OCI-LY7 (cell line): ENCODE measurements at regions not wholly inside any gene's neighbourhood (a gene's known extent, or its start where the extent isn't known, plus 50 kb on each side); places are given as distances from the start of the nearest gene placed in this dataset.

ENCODE experiments used
- BruUV-seq: library from RNA; stranded (reverse); fragments of 400-500 nt; replicated peaks from 2 replicates; lab custom pipeline; 2021; lab: Mats Ljungman, UMichigan
- CTCF ChIA-PET: fragments of 300-600 bp; sonication (Branson Sonifier 250); formaldehyde crosslinking; loops from one replicate; lab custom pipeline; 2022; ENCODE audit warnings: antibody characterized with exemption; ENCODE audit not compliant: unreplicated experiment; lab: Charles Lee
- POLR2A ChIA-PET: fragments of 300-600 bp; sonication (Branson Sonifier 250); formaldehyde crosslinking; loops from one replicate; lab custom pipeline; 2022; ENCODE audit warnings: antibody characterized with exemption; lab: Charles Lee
- DNase-seq: peaks from one replicate; pipeline ENCODE4 v3.0.0-alpha.2; 2015; ENCODE audit warnings: low spot score
- H2AFZ ChIP-seq: fragments of 200-600 bp; sonication (generic), shearing (Covaris generic); 2 replicates; pipeline ENCODE4 v1.6.1; 2014; ENCODE audit warnings: mild to moderate bottlenecking, antibody characterized with exemption, low read length, moderate library complexity
- H3K27ac ChIP-seq: fragments of 200-600 bp; sonication (generic); 2 replicates; pipeline ENCODE4 v1.5.1; 2014; ENCODE audit warnings: mixed run types, low read depth, mild to moderate bottlenecking, moderate library complexity, low read length, inconsistent platforms; ENCODE audit not compliant: poor library complexity, severe bottlenecking
- H3K36me3 ChIP-seq: fragments of 200-600 bp; sonication (generic); 2 replicates; pipeline ENCODE4 v1.6.1; 2014; ENCODE audit warnings: mild to moderate bottlenecking, antibody characterized with exemption, low read length, moderate library complexity, mixed read lengths; ENCODE audit not compliant: insufficient read depth
- H3K4me1 ChIP-seq: fragments of 200-600 bp; sonication (generic); 2 replicates; pipeline ENCODE4 v1.5.1; 2014; ENCODE audit warnings: mild to moderate bottlenecking, low read length; ENCODE audit not compliant: insufficient read depth, poor library complexity, severe bottlenecking
- H3K4me2 ChIP-seq: fragments of 200-600 bp; sonication (generic); 2 replicates; pipeline ENCODE4 v1.6.1; 2014; ENCODE audit warnings: mild to moderate bottlenecking, low read length
- H3K4me3 ChIP-seq: fragments of 200-600 bp; sonication (generic); 2 replicates; pipeline ENCODE4 v1.5.1; 2014; ENCODE audit warnings: mild to moderate bottlenecking, low read depth, low read length; ENCODE audit not compliant: poor library complexity, severe bottlenecking
- H3K79me2 ChIP-seq: fragments of 200-600 bp; sonication (generic); 2 replicates; pipeline ENCODE4 v1.6.1; 2016; ENCODE audit warnings: low read depth, mild to moderate bottlenecking, low read length, moderate library complexity, mixed read lengths; ENCODE audit not compliant: insufficient read depth
- H3K9me2 ChIP-seq: fragments of 200-600 bp; sonication (generic); 2 replicates; pipeline ENCODE4 v1.6.1; 2016; ENCODE audit warnings: mild to moderate bottlenecking, low read length, mixed read lengths; ENCODE audit not compliant: insufficient read depth
- H3K9me3 ChIP-seq: fragments of 200-600 bp; sonication (generic); 2 replicates; pipeline ENCODE4 v1.6.1; 2014; ENCODE audit warnings: mild to moderate bottlenecking, mixed run types, low read length, mixed read lengths
- H4K20me1 ChIP-seq: fragments of 200-600 bp; sonication (generic); 2 replicates; pipeline ENCODE4 v1.6.1; 2014; ENCODE audit warnings: mild to moderate bottlenecking, antibody characterized with exemption, low read length, moderate library complexity, mixed read lengths; ENCODE audit not compliant: insufficient read depth
- EZH2phosphoT487 ChIP-seq: fragments of 200-600 bp; sonication (generic); IDR thresholded peaks from 2 replicates; pipeline ENCODE4 v1.6.1; 2018; ENCODE audit warnings: low read depth, borderline replicate concordance, mild to moderate bottlenecking, mixed run types, antibody characterized with exemption, low read length, moderate library complexity, mixed read lengths
- intact Hi-C: fragments of 100-400 bp; cut with micrococcal nuclease; formaldehyde crosslinking; loops from one replicate; pipeline ENCODE4 v1.10.0; 2022; ENCODE audit not compliant: unreplicated experiment
- TF ChIP-seq, protein P1 (sequence below): fragments of 200-600 bp; sonication (generic); conservative IDR thresholded peaks from 2 replicates; pipeline ENCODE4 v1.5.1; 2014; ENCODE audit warnings: mild to moderate bottlenecking, antibody characterized with exemption, low read length, moderate library complexity, mixed read lengths

- intact Hi-C loops = no loop called here
- Histone ChIP-seq H3K9me3 (peaks cover 19% of the 10 kb centered on the region), H3K27ac (peak overlapping the region; percentile 70), H3K36me3 (peaks cover 33% of the 10 kb centered on the region), H3K9me2 (no peaks in the 10 kb centered on the region), H3K4me1 (peaks cover 22% of the 10 kb centered on the region), H3K4me2 (peak overlapping the region; percentile 56), H3K79me2 (no peaks in the 10 kb centered on the region; the same call in 1 of the 2 replicates), H2AFZ (no peak overlapping the region), H4K20me1 (no peaks in the 10 kb centered on the region), H3K4me3 (no peak overlapping the region)
- POLR2A ChIA-PET = interaction anchor here (0.7 to 1.5 kb wide), 5 partner anchors 9 to 44 kb away, joined by 3 to 6 read pairs (median 3); no protein-coding TSS in a partner anchor
- TF ChIP-seq, protein P1, sequence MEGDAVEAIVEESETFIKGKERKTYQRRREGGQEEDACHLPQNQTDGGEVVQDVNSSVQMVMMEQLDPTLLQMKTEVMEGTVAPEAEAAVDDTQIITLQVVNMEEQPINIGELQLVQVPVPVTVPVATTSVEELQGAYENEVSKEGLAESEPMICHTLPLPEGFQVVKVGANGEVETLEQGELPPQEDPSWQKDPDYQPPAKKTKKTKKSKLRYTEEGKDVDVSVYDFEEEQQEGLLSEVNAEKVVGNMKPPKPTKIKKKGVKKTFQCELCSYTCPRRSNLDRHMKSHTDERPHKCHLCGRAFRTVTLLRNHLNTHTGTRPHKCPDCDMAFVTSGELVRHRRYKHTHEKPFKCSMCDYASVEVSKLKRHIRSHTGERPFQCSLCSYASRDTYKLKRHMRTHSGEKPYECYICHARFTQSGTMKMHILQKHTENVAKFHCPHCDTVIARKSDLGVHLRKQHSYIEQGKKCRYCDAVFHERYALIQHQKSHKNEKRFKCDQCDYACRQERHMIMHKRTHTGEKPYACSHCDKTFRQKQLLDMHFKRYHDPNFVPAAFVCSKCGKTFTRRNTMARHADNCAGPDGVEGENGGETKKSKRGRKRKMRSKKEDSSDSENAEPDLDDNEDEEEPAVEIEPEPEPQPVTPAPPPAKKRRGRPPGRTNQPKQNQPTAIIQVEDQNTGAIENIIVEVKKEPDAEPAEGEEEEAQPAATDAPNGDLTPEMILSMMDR = no peak
- no peak for TF ChIP-seq EZH2phosphoT487
- no TSS peak for BruUV-seq
- no peak for DNase-seq
- CTCF ChIA-PET = no interaction called here
Observed at GRCh38 chr12:94806617-94807016, 156.3 kb upstream of the TMCC3 start.

DNA sequence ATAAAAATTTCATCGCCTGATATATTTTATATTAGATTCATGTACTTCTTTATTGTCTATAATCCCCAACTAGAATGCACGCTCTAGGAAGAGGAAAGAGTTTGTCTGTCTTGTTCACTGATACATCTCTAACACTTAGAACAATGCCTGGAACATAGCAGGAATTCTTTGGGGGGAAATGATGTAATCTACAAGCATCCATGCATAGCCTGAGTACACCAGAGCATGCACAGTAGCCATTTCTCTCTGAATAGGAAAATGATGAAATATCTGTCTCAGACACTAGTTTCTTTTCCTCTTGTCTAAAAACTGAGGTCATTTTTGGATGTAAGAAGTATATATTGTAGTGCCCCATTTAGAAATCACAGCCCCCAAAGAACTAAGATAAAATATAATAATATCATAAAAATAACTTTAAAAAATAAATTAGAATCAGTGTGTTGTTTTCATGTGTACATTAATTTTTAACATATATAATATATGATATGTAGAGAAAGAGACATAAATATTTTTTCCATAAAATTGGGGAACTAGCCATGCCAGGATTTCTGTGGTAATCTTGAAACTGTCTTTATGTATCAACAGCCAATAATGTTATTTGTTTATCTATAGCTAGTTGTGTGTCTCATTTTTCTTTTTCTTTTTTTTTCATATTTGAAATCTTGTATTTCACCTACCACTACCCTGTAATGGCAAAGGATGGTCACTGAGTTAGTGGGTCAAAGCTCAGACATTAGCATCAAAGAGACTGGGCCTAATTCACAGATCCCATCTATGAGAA, 155.6 kb upstream of the TMCC3 start:
- ChIA-PET POLR2A (interaction anchor here (0.6 to 1.5 kb wide), 8 partner anchors 9 to 661 kb away, joined by 3 to 7 read pairs (median 4); no protein-coding TSS in a partner anchor), CTCF (interaction anchor here (0.6 kb wide), 1 partner anchor 47 kb away, joined by 10 read pairs; no protein-coding TSS in a partner anchor)
- Histone ChIP-seq H3K4me1 (peaks cover 22% of the 10 kb centered on the region), H3K79me2 (no peaks in the 10 kb centered on the region), H3K36me3 (peaks cover 26% of the 10 kb centered on the region; the same call in 1 of the 2 replicates), H3K9me2 (no peaks in the 10 kb centered on the region), H3K27ac (peak overlapping the region; percentile 70), H3K4me3 (peak overlapping the region; percentile 9), H3K9me3 (peaks cover 12% of the 10 kb centered on the region; the same call in 1 of the 2 replicates), H4K20me1 (no peaks in the 10 kb centered on the region), H3K4me2 (peak overlapping the region; percentile 56), H2AFZ (peak overlapping the region; percentile 52; the same call in 1 of the 2 replicates)
- intact Hi-C loops = no loop called here
- BruUV-seq = no TSS peak
- no peak for TF ChIP-seq EZH2phosphoT487
- TF ChIP-seq, protein P1 = no peak
- peak; percentile 82 for DNase-seq
